Erythroblast (primary cell): ENCODE measurements at regions not wholly inside any gene's neighbourhood (a gene's known extent, or its start where the extent isn't known, plus 50 kb on each side); places are given as distances from the start of the nearest gene placed in this dataset.

Source experiments
- GATA1 ChIP-seq: IDR thresholded peaks from 2 replicates; pipeline ENCODE4 v1.6.1; 2011; ENCODE audit warnings: low read depth, mild to moderate bottlenecking, control low read depth, low read length, moderate library complexity
- POLR2A ChIP-seq: IDR thresholded peaks from 2 replicates; pipeline ENCODE4 v1.6.1; 2011; ENCODE audit warnings: mild to moderate bottlenecking, low read length

DNA sequence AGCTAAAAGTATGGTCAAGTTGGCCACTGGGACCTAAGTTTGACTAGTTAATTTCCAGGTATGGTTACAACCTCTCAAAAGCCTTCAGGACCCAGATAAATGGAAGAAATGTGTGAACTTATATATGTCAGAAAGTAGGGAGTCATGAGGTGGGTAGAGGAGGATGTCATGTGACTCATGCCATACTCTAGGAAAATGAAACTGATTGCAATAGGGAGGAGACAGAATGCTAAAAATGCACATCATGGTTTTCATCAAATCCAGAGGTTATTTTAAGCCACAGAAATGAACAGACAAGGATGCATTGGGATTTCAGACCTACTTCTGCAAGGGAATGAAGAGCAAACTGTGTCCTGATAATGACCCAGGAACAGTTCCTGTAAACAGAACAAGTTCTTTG lies 310.0 kb downstream of the EDEM1 start:
- no peak for TF ChIP-seq POLR2A
- no peak for TF ChIP-seq GATA1
